ENCODE measurements at regions not wholly inside any gene's neighbourhood (a gene's known extent, or its start where the extent isn't known, plus 50 kb on each side); places are given as distances from the start of the nearest gene placed in this dataset.

- TF ChIP-seq TCF12 (IDR thresholded peaks at IDR 0.05; ENCODE audit: low read depth) (no peak), EP300 (IDR thresholded peaks at IDR 0.05; ENCODE audit: borderline replicate concordance) (no peak), CEBPB (IDR thresholded peaks at IDR 0.05) (no peak), REST (IDR thresholded peaks at IDR 0.05; ENCODE audit: low read depth) (no peak)
These were observed 51.4 kb upstream of the HGFAC start for GRCh38 chr4:3390288-3390811.

- TF ChIP-seq MAX (IDR thresholded peaks at IDR 0.05) (no peak), TAF1 (IDR thresholded peaks at IDR 0.05; ENCODE audit: low read depth) (no peak), NFIC (IDR thresholded peaks at IDR 0.05) (no peak), YY1 (IDR thresholded peaks at IDR 0.05; ENCODE audit: low read depth) (no peak), RAD21 (IDR thresholded peaks at IDR 0.05; ENCODE audit: low read depth) (no peak)
These were observed 50.3 kb upstream of the HGFAC start for GRCh38 chr4:3391422-3391821.

Data from Ishikawa (cell line).